NCI-H1048 (cell line): ENCODE measurements at regions not wholly inside any gene's neighbourhood (a gene's known extent, or its start where the extent isn't known, plus 50 kb on each side); places are given as distances from the start of the nearest gene placed in this dataset.
"Not testable (repeated sequence)": the region's sequence is repeated elsewhere in the genome, so short reads cannot be mapped to it uniquely, and the experiment has no call there.

Source experiments
- DNase-seq: peaks from one replicate; lab custom pipeline; 2025; lab: John Stamatoyannopoulos, UW

GRCh38 chr2:212913640-212914306 is 237.6 kb downstream of the IKZF2 start:
- DNase-seq = no peak

GRCh38 chr2:212912445-212913103 is 238.8 kb downstream of the IKZF2 start:
- no peak for DNase-seq

- no peak for DNase-seq
Measured at GRCh38 chr2:212911011-212911410, 240.4 kb downstream of the IKZF2 start.

GRCh38 chr2:212908682-212909435 is 242.6 kb downstream of the IKZF2 start:
- no peak for DNase-seq

- DNase-seq = no peak
Measured at GRCh38 chr2:212908031-212908430, 243.4 kb downstream of the IKZF2 start.

- DNase-seq = no peak
Measured at GRCh38 chr2:212906620-212907019, 244.8 kb downstream of the IKZF2 start.

- DNase-seq = peak; percentile 38
Measured at GRCh38 chr2:212905640-212906201, 245.7 kb downstream of the IKZF2 start.

- no peak for DNase-seq
Measured at GRCh38 chr2:212904646-212905045, 246.8 kb downstream of the IKZF2 start.

- DNase-seq = no peak
Measured at GRCh38 chr2:212903413-212903812, 248.0 kb downstream of the IKZF2 start.

- DNase-seq = no peak
Measured at GRCh38 chr2:212902421-212902820, 249.0 kb downstream of the IKZF2 start.

GRCh38 chr2:212901604-212902275 is 249.7 kb downstream of the IKZF2 start:
- no peak for DNase-seq

- no peak for DNase-seq
Measured at GRCh38 chr2:212900715-212901114, 250.7 kb downstream of the IKZF2 start.

- DNase-seq = no peak
Measured at GRCh38 chr2:212898011-212898410, 253.4 kb downstream of the IKZF2 start.

- DNase-seq = no peak
Measured at GRCh38 chr2:212897296-212897695, 254.1 kb downstream of the IKZF2 start.

- DNase-seq = no peak
Measured at GRCh38 chr2:212894026-212894425, 257.4 kb downstream of the IKZF2 start.

- no peak for DNase-seq
Measured at GRCh38 chr2:212893216-212893615, 258.2 kb downstream of the IKZF2 start.

GRCh38 chr2:212892193-212892592 is 259.2 kb downstream of the IKZF2 start:
- no peak for DNase-seq

- no peak for DNase-seq
Measured at GRCh38 chr2:212891580-212891979, 259.8 kb downstream of the IKZF2 start.

GRCh38 chr2:212882626-212883025 is 268.8 kb downstream of the IKZF2 start:
- no peak for DNase-seq

- DNase-seq = not testable (repeated sequence)
Measured at GRCh38 chr2:212876556-212876955, 274.9 kb downstream of the IKZF2 start.

- not testable (repeated sequence) for DNase-seq
Measured at GRCh38 chr2:212875950-212876349, 275.5 kb downstream of the IKZF2 start.

- DNase-seq = no peak
Measured at GRCh38 chr2:212873256-212873655, 278.2 kb downstream of the IKZF2 start.
